Embryonic facial prominence (tissue), 1 donor: ENCODE measurements at regions not wholly inside any gene's neighbourhood (a gene's known extent, or its start where the extent isn't known, plus 50 kb on each side); places are given as distances from the start of the nearest gene placed in this dataset.
"Not testable (repeated sequence)": the region's sequence is repeated elsewhere in the genome, so short reads cannot be mapped to it uniquely, and the experiment has no call there.

Experiments used
- DNase-seq: peaks from one replicate; pipeline ENCODE4 v3.0.0-alpha.2; 2016; ENCODE audit errors: extremely low spot score

DNA sequence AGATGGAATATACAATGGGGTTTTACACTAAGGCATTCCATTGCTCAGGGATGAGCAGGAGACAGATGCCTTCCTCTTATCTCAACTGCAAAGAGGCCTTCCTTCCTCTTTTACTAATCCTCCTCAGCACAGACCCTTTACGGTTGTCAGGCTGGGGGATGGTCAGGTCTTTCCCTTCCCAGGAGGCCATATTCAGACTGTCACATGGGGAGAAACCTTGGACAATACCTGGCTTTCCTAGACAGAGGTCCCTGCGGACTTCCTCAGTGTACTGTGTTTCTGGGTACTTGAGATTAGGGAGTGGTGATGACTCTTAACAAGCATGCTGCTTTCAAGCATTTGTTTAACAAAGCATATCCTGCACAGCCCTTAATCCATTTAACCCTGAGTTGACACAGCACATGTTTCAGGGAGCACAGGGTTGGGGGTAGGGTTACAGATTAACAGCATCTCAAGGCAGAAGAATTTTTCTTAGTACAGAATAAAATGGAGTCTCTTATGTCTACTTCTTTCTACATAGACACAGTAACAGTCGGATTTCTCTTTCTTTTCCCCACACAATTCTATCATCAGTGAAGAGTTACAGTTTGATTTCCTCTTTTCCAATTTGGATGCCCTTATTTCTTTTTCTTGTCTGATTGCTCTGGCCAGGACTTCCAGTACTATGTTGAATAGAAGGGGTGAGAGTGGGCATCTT, 737.1 kb downstream of the TRHDE start:
- not testable (repeated sequence) for DNase-seq

DNA sequence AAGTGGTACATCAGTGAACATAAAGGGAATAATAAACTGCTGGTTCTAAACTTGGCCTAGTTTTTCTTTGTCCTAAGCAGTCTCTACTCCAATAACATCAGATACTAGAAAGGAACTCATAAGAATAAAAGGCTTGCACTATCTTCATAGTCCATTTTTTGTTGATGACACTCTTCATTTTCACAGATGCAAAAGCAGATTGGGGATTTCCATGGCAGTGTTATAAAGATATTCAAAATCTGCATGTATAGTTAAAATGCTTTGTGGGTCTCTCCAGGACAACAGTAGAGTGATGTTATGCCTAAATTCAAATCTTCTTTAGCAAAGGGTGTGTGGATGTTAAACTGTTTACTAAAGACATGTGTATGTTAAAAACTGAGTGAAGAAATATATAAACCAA, 745.8 kb downstream of the TRHDE start:
- DNase-seq = no peak

DNA sequence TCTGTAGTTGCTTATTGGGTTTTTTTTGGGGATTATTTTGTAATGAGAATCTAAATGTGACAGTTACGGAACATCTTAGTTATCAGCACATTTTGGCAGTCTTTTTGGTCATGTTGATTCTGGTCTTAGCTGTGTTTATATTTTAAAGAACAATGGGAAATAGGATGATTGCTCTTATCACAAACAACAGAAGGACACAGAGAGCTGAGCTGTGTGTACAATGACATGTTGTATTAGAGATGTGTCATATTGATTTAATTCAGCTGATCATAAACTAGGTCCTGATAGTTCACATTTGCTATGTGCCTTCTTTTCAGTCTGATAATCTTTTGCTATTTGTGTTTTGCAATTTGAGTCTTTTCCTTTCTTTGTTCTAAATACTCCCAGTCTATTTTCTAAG, 781.7 kb downstream of the TRHDE start:
- no peak for DNase-seq

DNA sequence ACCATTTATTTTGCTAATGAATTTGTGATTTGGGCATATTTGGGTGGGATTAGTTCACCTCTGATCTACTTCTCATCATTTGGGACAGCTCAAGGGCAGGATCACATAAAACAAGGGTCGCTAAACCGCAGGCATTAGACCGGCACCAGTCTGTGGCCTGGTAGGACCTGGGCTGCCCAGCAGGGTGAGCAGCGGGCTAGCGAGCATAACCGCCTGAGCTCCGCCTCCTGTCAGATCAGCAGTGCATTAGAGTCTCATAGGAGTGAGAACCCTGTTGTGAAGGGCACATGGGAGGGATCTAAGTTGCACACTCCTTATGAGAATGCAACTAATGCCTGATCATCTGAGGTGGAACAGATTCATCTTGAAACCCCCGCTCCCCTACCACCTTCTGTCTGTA, 785.3 kb downstream of the TRHDE start:
- DNase-seq = no peak

- DNase-seq = no peak
Measured at GRCh38 chr12:73065913-73066312, 793.7 kb downstream of the TRHDE start.

GRCh38 chr12:73067616-73068015, 795.4 kb downstream of the TRHDE start:
- no peak for DNase-seq

DNA sequence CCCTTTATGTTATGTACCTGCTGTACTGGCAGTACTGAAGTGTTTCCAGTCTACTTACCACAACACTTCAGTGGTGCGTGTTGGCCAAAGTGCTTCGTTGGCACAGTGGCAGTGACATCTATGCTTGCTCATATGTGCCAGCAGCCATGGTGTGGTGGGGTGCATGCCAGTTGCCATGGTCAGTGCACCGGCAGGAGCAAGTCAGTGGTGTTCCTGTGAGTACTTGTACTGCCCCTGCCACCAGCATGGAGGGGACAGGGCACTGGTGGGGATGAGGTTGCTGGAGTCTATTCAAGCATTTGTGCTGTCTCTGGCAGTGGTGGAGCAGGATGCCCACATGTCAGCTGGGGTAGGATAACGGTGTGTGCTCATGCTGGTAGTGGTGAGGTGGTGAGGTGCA, 800.0 kb downstream of the TRHDE start:
- no peak for DNase-seq

GRCh38 chr12:73076760-73077159, 804.6 kb downstream of the TRHDE start:
- DNase-seq = no peak

GRCh38 chr12:73083736-73084135, 811.6 kb downstream of the TRHDE start:
- DNase-seq = no peak

DNA sequence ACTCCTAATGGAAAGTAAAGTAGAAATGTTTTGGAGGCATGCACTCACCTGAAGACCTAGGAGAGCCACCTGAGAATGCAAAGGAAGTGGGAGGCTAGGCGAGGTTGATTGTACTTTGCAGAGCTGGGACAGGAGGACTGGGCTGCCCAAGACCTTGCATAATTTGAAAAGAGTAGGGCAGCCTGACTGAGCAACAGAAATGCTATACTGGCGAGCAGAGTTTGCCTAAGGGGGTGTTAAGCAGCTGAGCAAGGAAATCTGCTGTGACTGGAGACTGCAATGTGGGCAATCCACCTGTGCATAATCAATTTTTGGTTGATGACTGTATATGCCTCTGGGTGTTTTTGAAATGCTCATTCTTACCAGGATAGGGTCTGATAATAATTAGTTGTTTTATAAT, 834.1 kb downstream of the TRHDE start:
- DNase-seq = no peak

- no peak for DNase-seq
Measured at GRCh38 chr12:73106896-73107295, 834.7 kb downstream of the TRHDE start.

DNA sequence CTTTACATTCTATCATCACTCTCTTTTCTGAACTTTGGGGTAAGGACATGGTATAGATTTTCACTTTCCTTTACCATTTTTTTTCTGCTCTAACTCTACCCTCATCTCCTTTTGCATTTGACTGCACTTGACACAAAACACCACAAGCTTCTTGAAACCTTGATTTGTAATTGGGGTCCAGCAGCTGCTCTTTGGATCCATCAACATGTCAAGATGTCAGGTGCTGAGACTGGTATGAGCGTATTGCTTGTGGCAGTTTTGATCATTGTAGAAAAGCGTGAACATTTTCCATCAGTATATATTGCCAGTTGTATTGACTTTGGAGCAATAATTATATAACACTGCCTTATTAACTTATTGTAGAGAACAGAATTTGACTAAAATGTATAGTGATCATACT, 838.6 kb downstream of the TRHDE start:
- DNase-seq = no peak

- DNase-seq = no peak
Measured at GRCh38 chr12:73112035-73112816, 840.1 kb downstream of the TRHDE start.

DNA sequence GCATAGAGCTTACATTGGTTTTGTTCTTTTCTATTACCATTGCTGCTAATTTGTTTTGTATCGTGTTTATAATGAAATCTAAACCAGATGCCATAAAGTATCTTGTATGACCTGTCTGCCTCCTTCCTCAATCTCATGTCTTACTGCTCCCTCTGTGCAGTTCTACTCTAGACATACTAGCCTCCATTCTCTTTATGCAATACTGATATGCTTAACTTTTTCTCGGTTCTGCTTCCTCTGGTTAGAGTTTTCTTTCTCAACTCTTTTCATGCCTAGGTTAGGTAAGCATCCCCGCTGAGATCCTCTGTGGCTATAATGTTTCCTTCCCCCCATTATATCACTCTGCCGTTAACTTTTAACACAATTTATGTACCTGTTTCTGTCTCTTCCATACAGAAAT, 852.3 kb downstream of the TRHDE start:
- no peak for DNase-seq

- DNase-seq = no peak
Measured at GRCh38 chr12:73125148-73125547, 853.0 kb downstream of the TRHDE start.

DNA sequence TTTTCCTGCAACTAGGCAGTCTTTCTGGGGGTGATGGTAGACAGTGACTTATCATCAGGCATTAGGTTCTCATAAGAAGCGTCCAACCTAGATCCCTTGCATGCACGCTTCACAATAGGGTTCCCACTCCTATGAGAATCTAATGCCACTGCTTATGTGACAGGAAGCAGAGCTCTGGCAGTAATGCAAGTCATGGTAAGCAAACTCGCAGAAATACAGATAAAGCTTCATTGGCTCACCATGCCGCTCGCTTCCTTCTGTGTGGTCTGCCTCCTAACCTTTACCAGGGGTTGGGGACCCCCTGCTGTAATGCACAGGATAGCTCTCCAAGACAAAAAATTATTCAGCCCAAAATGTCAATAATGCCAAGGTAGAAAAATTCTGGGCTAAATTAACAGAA, 864.2 kb downstream of the TRHDE start:
- no peak for DNase-seq

DNA sequence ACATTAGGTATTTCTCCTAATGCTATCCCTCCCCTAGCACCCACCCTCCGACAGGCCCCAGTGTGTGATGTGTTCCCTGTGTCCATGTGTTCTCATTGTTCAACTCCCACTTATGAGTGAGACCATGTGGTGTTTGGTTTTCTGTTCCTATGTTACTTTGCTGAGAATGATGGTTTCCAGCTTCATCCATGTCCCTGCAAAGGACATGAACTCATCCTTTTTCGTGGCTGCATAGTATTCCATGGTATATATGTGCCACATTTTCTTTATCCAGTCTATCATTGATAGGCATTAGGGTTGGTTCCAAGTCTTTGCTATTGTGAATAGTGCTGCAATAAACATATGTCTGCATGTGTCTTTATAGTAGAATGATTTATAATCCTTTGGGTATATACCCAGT, 867.5 kb downstream of the TRHDE start:
- not testable (repeated sequence) for DNase-seq

- no peak for DNase-seq
Measured at GRCh38 chr12:73158341-73158740, 886.2 kb downstream of the TRHDE start.

DNA sequence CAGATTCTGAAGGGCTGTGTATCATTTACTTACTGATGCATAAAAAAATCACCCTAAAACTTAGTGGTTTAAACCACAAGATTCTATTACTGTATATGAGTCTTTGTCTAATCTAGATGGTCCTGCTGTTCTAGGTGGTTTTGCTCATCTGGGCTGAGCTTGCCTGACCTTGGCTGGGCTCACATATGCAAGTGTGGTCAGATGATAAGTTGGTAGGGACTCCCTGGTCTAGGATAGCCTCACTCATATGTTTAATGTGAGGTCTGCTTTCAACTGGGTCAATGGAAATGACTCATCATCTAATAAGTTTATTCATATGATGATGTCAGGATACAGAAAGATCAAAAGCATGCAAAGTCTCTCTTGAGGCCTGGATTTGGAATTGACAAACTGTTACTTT, 887.8 kb downstream of the TRHDE start:
- DNase-seq = no peak

- DNase-seq = no peak
Measured at GRCh38 chr12:73161970-73162369, 889.8 kb downstream of the TRHDE start.

DNA sequence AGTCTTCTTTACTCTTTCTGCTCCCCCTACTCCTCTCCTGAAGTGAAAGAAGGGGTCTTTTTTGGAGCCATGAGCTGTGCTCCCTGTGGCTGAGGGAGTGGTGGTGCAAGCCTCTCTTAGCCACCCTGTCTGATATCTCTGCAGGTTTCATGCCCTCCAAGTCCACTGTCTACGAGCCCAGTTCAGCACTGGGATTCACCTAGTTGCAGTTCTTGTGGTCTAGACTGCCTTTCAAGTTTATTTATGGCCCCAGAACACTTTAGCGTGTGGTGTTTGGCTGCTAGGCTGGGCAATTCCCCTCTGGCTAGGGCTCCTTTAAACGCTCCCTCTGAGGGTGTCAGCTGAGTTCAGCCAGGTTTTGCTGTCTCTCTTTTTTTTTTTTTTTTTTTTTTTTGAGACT, 908.6 kb downstream of the TRHDE start:
- DNase-seq = no peak

- no peak for DNase-seq
Measured at GRCh38 chr12:73181244-73181643, 909.1 kb downstream of the TRHDE start.

- no peak for DNase-seq
Measured at GRCh38 chr12:73185403-73185802, 913.2 kb downstream of the TRHDE start.

DNA sequence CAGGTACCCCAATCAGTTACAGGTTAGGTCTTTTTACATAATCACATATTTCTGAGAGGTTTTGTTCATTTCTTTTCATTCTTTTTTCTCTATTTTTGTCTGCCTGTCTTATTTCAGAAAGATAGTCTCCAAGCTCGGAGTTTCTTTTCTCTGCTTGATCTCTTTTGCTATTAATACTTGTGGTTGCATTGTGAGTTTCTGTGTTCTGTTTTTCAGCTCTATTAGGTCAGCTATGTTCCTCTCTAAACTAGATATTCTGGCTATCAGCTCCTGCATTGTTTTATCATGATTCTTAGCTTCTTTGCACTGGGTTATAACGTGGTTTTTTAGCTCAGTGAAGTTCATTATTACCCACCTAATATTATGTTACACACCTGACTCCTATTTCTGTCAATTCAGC, 914.1 kb downstream of the TRHDE start:
- no peak for DNase-seq
